ENCODE measurements at regions not wholly inside any gene's neighbourhood (a gene's known extent, or its start where the extent isn't known, plus 50 kb on each side); places are given as distances from the start of the nearest gene placed in this dataset.

DNA sequence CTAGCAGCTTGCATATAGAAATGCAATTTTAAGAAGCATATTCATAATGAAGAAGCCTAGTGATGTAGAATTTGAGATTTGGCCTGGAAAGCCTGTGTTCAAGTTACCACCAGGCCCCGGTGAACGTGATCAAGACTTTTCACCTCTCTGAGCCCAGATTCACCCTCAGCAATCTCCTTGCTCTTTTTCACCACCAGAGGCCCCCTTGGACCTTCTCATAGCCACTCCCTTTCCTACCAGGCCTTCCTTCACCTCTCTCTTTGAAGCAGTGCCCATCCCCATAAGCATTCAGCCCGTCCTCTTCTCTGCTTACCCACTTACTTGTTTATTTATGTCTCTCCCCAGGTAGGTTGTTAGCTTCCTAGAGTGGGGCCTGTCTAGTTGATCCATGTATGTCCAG is 1280.9 kb downstream of the AACS start:
- Histone ChIP-seq H3K79me2 (ENCODE audit: control insufficient read depth, insufficient read depth, low read length) (no peaks in the 10 kb centered on the region), H3K36me3 (ENCODE audit: control insufficient read depth in 2 of 2, insufficient read depth in 2 of 2, low read length in 1 of 2) (no peaks in the 10 kb centered on the region), H3K4me2 (ENCODE audit: control insufficient read depth, insufficient read depth) (no peak overlapping the region), H4K20me1 (ENCODE audit: control insufficient read depth, insufficient read depth) (no peaks in the 10 kb centered on the region), H3K4me3 (no peak overlapping the region), H3K27ac (ENCODE audit: control insufficient read depth, insufficient read depth) (no peak overlapping the region), H3K9me3 (replicated peaks; ENCODE audit: control insufficient read depth, insufficient read depth, low read length) (no peaks in the 10 kb centered on the region), H3K27me3 (replicated peaks in 1 of 2; ENCODE audit: control insufficient read depth in 2 of 2, insufficient read depth in 2 of 2, low read length in 1 of 2) (no peaks in the 10 kb centered on the region), H2AFZ (ENCODE audit: control insufficient read depth, low read depth, low read length) (no peak overlapping the region), H3K4me1 (ENCODE audit: control insufficient read depth, insufficient read depth, low read length) (no peaks in the 10 kb centered on the region), H3K9ac (ENCODE audit: control insufficient read depth, insufficient read depth, low read length) (no peak overlapping the region)
- POLR2A ChIA-PET = no interaction called here
- CTCF ChIA-PET = no interaction called here
- BruUV-seq (replicated peaks) = no TSS peak
- FAIRE-seq (no peak), ATAC-seq (no peak), DNase-seq (ENCODE audit: low read depth, low spot score) (no peak)
- RAD21 ChIA-PET (ENCODE audit: unreplicated experiment) = no interaction called here
- SMC1A ChIA-PET (ENCODE audit: uncharacterized antibody, unreplicated experiment) = no interaction called here
- TF ChIP-seq ZBED1 (IDR thresholded peaks at IDR 0.05; ENCODE audit: borderline replicate concordance) (no peak), MTA3 (IDR thresholded peaks at IDR 0.05; ENCODE audit: borderline replicate concordance, low read length) (no peak), BMI1 (IDR thresholded peaks at IDR 0.05; ENCODE audit: borderline replicate concordance) (no peak), NFXL1 (IDR thresholded peaks at IDR 0.05; ENCODE audit: borderline replicate concordance) (no peak), POU2F2 (IDR thresholded peaks at IDR 0.05; ENCODE audit: borderline replicate concordance, low read depth, low read length) (no peak), SIN3A (IDR thresholded peaks at IDR 0.05; ENCODE audit: low read depth, low read length) (no peak), ZNF592 (IDR thresholded peaks at IDR 0.05) (no peak), RELA (IDR thresholded peaks at IDR 0.05; ENCODE audit: borderline replicate concordance, partially characterized antibody) (no peak), LARP7 (IDR thresholded peaks at IDR 0.05) (no peak), FOS (IDR thresholded peaks at IDR 0.05; ENCODE audit: borderline replicate concordance, extremely low read depth, insufficient read length) (no peak), MAX (IDR thresholded peaks at IDR 0.05; ENCODE audit: low read depth, low read length) (no peak)
- TF ChIP-seq, protein P1, sequence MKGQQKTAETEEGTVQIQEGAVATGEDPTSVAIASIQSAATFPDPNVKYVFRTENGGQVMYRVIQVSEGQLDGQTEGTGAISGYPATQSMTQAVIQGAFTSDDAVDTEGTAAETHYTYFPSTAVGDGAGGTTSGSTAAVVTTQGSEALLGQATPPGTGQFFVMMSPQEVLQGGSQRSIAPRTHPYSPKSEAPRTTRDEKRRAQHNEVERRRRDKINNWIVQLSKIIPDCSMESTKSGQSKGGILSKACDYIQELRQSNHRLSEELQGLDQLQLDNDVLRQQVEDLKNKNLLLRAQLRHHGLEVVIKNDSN (IDR thresholded peaks at IDR 0.05; ENCODE audit: borderline replicate concordance, extremely low read length, insufficient read depth, low read depth, low read length) = no peak
- 62% methylated on average over 3 of the region's 3 CpGs for WGBS (ENCODE audit: insufficient coverage, insufficient replicate concordance, low lambda C conversion rate, missing lambda C conversion rate)
- in situ Hi-C loops (cut with MboI) = no loop called here
- intact Hi-C loops (cut with micrococcal nuclease; ENCODE audit: unreplicated experiment) = no loop called here
